GM23248 (cell line): ENCODE measurements at regions not wholly inside any gene's neighbourhood (a gene's known extent, or its start where the extent isn't known, plus 50 kb on each side); places are given as distances from the start of the nearest gene placed in this dataset.

Experiments used
- EZH2 ChIP-seq: fragments of 200-600 bp; sonication (generic); IDR thresholded peaks from 2 replicates; pipeline ENCODE4 v1.6.1; 2018; ENCODE audit warnings: antibody characterized with exemption, mild to moderate bottlenecking; ENCODE audit not compliant: insufficient read depth, poor library complexity, severe bottlenecking
- EZH2phosphoT487 ChIP-seq: fragments of 200-600 bp; sonication (generic); IDR thresholded peaks from 2 replicates; pipeline ENCODE4 v1.6.1; 2018; ENCODE audit warnings: antibody characterized with exemption, moderate library complexity, mild to moderate bottlenecking, low read depth; ENCODE audit not compliant: insufficient read depth

- no peak for TF ChIP-seq EZH2phosphoT487
- TF ChIP-seq EZH2: no peak
Observed at GRCh38 chr4:53804719-53805118, 213.4 kb upstream of the LNX1 start.
